Keratinocyte (primary cell): ENCODE measurements at regions not wholly inside any gene's neighbourhood (a gene's known extent, or its start where the extent isn't known, plus 50 kb on each side); places are given as distances from the start of the nearest gene placed in this dataset.

Experiments used
- CTCF ChIP-seq, 3 experiments: IDR thresholded peaks in 1 of 3; conservative IDR thresholded peaks in 1 of 3; optimal IDR thresholded peaks in 1 of 3; 2 replicates in 2 of 3; 3 replicates in 1 of 3; pipeline versions ENCODE3 to v1.5.1; 2011; ENCODE audit warnings: low read length in 3 of 3, mild to moderate bottlenecking in 3 of 3, moderate library complexity in 2 of 3, control low read depth in 1 of 3, inconsistent platforms in 1 of 3; ENCODE audit not compliant: insufficient read depth in 2 of 3; ENCODE audit errors: extremely low read depth in 1 of 3
- EZH2 ChIP-seq: IDR thresholded peaks from one replicate; pipeline ENCODE4 v1.6.1; 2012; ENCODE audit warnings: inconsistent platforms, mild to moderate bottlenecking, low read length, moderate library complexity

DNA sequence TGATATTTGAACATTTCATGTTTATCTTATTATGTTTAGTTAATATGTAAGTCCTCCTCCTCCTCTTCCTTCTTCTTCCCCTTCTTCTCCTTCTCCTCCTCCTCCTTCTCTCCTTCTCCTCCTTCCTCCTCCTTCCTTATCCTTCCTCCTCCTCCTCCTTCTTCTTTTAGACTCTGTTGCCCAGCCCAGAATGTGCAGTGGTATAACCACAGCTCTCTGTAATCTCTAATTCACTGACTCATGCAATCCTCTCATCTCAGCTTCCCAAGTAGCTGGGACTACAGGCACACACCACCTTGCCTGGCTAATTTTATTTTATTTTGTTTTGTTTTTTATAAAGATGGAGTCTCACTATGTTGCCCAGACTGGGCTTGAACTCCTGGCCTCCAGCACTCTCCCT is 83.4 kb upstream of the ODAD2 start:
- TF ChIP-seq CTCF (optimal IDR thresholded peaks at IDR 0.05 in 1 of 3, IDR thresholded peaks at IDR 0.05 in 1 of 3, conservative IDR thresholded peaks at IDR 0.05 in 1 of 3; ENCODE audit: extremely low read depth in 1 of 3, insufficient read depth in 2 of 3, low read length in 3 of 3) (no peak), EZH2 (no peak)
